ENCODE measurements at regions not wholly inside any gene's neighbourhood (a gene's known extent, or its start where the extent isn't known, plus 50 kb on each side); places are given as distances from the start of the nearest gene placed in this dataset.

GRCh38 chr18:57281519-57281918 is 70.8 kb upstream of the ST8SIA3 start:
- H3K9me3 ChIP-seq (ENCODE audit: control insufficient read depth, low read length), result no peaks in the 10 kb centered on the region
- no peaks in the 10 kb centered on the region for H3K27me3 ChIP-seq (replicated peaks; ENCODE audit: control insufficient read depth, insufficient read depth, low read length)
- H3K36me3 ChIP-seq (ENCODE audit: control insufficient read depth, insufficient read depth, low read length, severe bottlenecking), result no peaks in the 10 kb centered on the region
- H3K4me1 ChIP-seq (ENCODE audit: control insufficient read depth, insufficient read depth, low read length), result no peaks in the 10 kb centered on the region
- DNase-seq (ENCODE audit: low read depth), result no peak
- no peak overlapping the region for H3K9ac ChIP-seq (ENCODE audit: low read length)
- no peak overlapping the region for H3K4me3 ChIP-seq (ENCODE audit: low read length)

GRCh38 chr18:57286949-57287348 is 65.4 kb upstream of the ST8SIA3 start:
- Histone ChIP-seq H3K27me3 (replicated peaks; ENCODE audit: control insufficient read depth, insufficient read depth, low read length) (no peaks in the 10 kb centered on the region), H3K36me3 (ENCODE audit: control insufficient read depth, insufficient read depth, low read length, severe bottlenecking) (no peaks in the 10 kb centered on the region), H3K9me3 (ENCODE audit: control insufficient read depth, low read length) (peaks cover 10% of the 10 kb centered on the region), H3K4me3 (ENCODE audit: low read length) (no peak overlapping the region), H3K4me1 (ENCODE audit: control insufficient read depth, insufficient read depth, low read length) (no peaks in the 10 kb centered on the region), H3K9ac (ENCODE audit: low read length) (no peak overlapping the region)
- no peak for DNase-seq (ENCODE audit: low read depth)

- Histone ChIP-seq H3K4me3 (ENCODE audit: low read length) (no peak overlapping the region), H3K36me3 (ENCODE audit: control insufficient read depth, insufficient read depth, low read length, severe bottlenecking) (no peaks in the 10 kb centered on the region), H3K9me3 (ENCODE audit: control insufficient read depth, low read length) (peaks cover 10% of the 10 kb centered on the region), H3K9ac (ENCODE audit: low read length) (no peak overlapping the region), H3K27me3 (replicated peaks; ENCODE audit: control insufficient read depth, insufficient read depth, low read length) (no peaks in the 10 kb centered on the region), H3K4me1 (ENCODE audit: control insufficient read depth, insufficient read depth, low read length) (no peaks in the 10 kb centered on the region)
- DNase-seq (ENCODE audit: low read depth), result no peak
Measured at GRCh38 chr18:57287766-57288165, 64.6 kb upstream of the ST8SIA3 start.

- Histone ChIP-seq H3K27me3 (replicated peaks; ENCODE audit: control insufficient read depth, insufficient read depth, low read length) (peaks cover 3% of the 10 kb centered on the region), H3K9me3 (ENCODE audit: control insufficient read depth, low read length) (peaks cover 5% of the 10 kb centered on the region), H3K4me3 (ENCODE audit: low read length) (no peak overlapping the region), H3K36me3 (ENCODE audit: control insufficient read depth, insufficient read depth, low read length, severe bottlenecking) (no peaks in the 10 kb centered on the region), H3K9ac (ENCODE audit: low read length) (no peak overlapping the region), H3K4me1 (ENCODE audit: control insufficient read depth, insufficient read depth, low read length) (no peaks in the 10 kb centered on the region)
- no peak for DNase-seq (ENCODE audit: low read depth)
Measured at GRCh38 chr18:57294547-57294946, 57.8 kb upstream of the ST8SIA3 start.

GRCh38 chr18:57296336-57296735 is 56.0 kb upstream of the ST8SIA3 start:
- DNase-seq (ENCODE audit: low read depth), result no peak
- Histone ChIP-seq H3K27me3 (replicated peaks; ENCODE audit: control insufficient read depth, insufficient read depth, low read length) (peaks cover 7% of the 10 kb centered on the region), H3K4me3 (ENCODE audit: low read length) (no peak overlapping the region), H3K9me3 (ENCODE audit: control insufficient read depth, low read length) (no peaks in the 10 kb centered on the region), H3K4me1 (ENCODE audit: control insufficient read depth, insufficient read depth, low read length) (no peaks in the 10 kb centered on the region), H3K36me3 (ENCODE audit: control insufficient read depth, insufficient read depth, low read length, severe bottlenecking) (no peaks in the 10 kb centered on the region), H3K9ac (ENCODE audit: low read length) (no peak overlapping the region)

- Histone ChIP-seq H3K4me1 (ENCODE audit: control insufficient read depth, insufficient read depth, low read length) (no peaks in the 10 kb centered on the region), H3K4me3 (ENCODE audit: low read length) (no peak overlapping the region), H3K36me3 (ENCODE audit: control insufficient read depth, insufficient read depth, low read length, severe bottlenecking) (no peaks in the 10 kb centered on the region)
Measured at GRCh38 chr18:57297306-57297705, 55.1 kb upstream of the ST8SIA3 start.

GRCh38 chr18:57299931-57300330 is 52.4 kb upstream of the ST8SIA3 start:
- no peak overlapping the region for H3K4me3 ChIP-seq (ENCODE audit: low read length)
- H3K36me3 ChIP-seq (ENCODE audit: control insufficient read depth, insufficient read depth, low read length, severe bottlenecking), result no peaks in the 10 kb centered on the region
- H3K9ac ChIP-seq (ENCODE audit: low read length), result no peak overlapping the region
- H3K4me1 ChIP-seq (ENCODE audit: control insufficient read depth, insufficient read depth, low read length), result no peaks in the 10 kb centered on the region
- DNase-seq (ENCODE audit: low read depth), result no peak
- no peaks in the 10 kb centered on the region for H3K9me3 ChIP-seq (ENCODE audit: control insufficient read depth, low read length)
- peaks cover 7% of the 10 kb centered on the region for H3K27me3 ChIP-seq (replicated peaks; ENCODE audit: control insufficient read depth, insufficient read depth, low read length)

More at GRCh38 chr18:57297306-57297705, 55.1 kb upstream of the ST8SIA3 start:
- Histone ChIP-seq H3K9me3 (ENCODE audit: control insufficient read depth, low read length) (no peaks in the 10 kb centered on the region), H3K9ac (ENCODE audit: low read length) (no peak overlapping the region), H3K27me3 (replicated peaks; ENCODE audit: control insufficient read depth, insufficient read depth, low read length) (peaks cover 10% of the 10 kb centered on the region)
- no peak for DNase-seq (ENCODE audit: low read depth)

GRCh38 chr18:57301573-57302559 is 50.5 kb upstream of the ST8SIA3 start:
- H3K9ac ChIP-seq (ENCODE audit: low read length), result no peak overlapping the region
- H3K4me1 ChIP-seq (ENCODE audit: control insufficient read depth, insufficient read depth, low read length), result no peaks in the 10 kb centered on the region
- H3K27me3 ChIP-seq (replicated peaks; ENCODE audit: control insufficient read depth, insufficient read depth, low read length), result peaks cover 7% of the 10 kb centered on the region
- H3K4me3 ChIP-seq (ENCODE audit: low read length), result no peak overlapping the region
- H3K9me3 ChIP-seq (ENCODE audit: control insufficient read depth, low read length), result no peaks in the 10 kb centered on the region
- H3K36me3 ChIP-seq (ENCODE audit: control insufficient read depth, insufficient read depth, low read length, severe bottlenecking), result no peaks in the 10 kb centered on the region
- DNase-seq (ENCODE audit: low read depth), result no peak

All from adipocyte (in vitro differentiated cells).